ENCODE measurements at regions not wholly inside any gene's neighbourhood (a gene's known extent, or its start where the extent isn't known, plus 50 kb on each side); places are given as distances from the start of the nearest gene placed in this dataset.

- DNase-seq (ENCODE audit: low read depth): no peak
These were observed 123.3 kb upstream of the THY1 start for GRCh38 chr11:119545978-119546915.

DNA sequence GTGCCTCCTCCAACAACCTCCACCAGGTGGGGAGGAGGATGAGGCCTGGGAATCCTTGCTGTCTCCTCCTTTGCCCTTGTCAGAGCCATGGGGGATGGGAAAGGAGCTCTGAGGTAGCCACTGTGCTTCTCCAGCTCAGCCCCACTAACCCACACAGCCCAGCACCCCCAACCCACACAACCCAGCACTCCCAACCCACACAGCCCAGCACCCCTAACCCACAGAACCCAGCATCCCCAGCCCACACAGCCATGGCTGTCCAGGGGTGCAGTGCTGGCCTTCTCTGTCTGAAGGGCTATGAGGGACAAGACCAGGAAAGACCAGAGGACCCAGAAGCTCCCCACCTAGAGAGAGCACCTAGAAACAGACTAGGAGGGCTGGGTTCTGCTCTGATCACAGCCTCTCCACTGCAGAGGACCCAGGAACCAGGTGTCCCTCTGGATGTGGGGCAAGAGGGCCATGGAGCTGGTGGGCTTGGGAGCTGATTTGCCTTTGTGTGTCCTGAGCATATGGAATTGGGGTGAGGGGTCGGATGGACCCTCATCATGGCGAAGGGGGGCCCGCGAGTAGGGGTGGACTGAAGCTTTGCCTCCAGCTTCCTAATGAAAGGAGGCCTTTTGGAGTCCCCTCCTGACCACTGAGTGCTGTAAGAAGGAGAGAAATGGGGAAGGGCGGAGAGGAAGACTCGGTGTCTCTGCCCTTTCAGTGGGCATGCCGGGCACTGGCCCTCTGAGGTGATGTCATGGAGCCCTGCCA lies 117.6 kb upstream of the THY1 start:
- no peak for DNase-seq (ENCODE audit: low read depth)

DNA sequence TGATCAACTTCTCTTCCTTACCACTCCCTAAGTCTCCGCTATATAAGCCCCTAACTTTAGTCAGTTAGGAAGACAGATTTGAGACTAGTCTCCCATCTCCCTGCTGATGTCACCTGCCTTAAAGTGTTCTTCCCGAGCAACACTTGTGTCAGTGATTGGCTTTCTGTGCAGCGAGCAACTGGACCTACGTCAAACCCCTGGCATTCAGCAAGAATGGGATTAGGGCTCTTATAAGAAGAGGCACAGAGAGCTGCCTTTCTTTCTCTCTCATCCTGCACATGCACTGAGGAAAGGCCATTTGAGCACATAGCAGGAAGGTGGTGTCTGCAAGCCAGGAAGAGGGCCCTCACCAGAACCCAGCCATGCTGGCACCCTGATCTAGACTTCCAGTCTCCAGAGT lies 116.6 kb upstream of the THY1 start:
- DNase-seq (ENCODE audit: low read depth): no peak

- DNase-seq (ENCODE audit: low read depth): no peak
These were observed 115.8 kb upstream of the THY1 start for GRCh38 chr11:119538753-119539152.

DNA sequence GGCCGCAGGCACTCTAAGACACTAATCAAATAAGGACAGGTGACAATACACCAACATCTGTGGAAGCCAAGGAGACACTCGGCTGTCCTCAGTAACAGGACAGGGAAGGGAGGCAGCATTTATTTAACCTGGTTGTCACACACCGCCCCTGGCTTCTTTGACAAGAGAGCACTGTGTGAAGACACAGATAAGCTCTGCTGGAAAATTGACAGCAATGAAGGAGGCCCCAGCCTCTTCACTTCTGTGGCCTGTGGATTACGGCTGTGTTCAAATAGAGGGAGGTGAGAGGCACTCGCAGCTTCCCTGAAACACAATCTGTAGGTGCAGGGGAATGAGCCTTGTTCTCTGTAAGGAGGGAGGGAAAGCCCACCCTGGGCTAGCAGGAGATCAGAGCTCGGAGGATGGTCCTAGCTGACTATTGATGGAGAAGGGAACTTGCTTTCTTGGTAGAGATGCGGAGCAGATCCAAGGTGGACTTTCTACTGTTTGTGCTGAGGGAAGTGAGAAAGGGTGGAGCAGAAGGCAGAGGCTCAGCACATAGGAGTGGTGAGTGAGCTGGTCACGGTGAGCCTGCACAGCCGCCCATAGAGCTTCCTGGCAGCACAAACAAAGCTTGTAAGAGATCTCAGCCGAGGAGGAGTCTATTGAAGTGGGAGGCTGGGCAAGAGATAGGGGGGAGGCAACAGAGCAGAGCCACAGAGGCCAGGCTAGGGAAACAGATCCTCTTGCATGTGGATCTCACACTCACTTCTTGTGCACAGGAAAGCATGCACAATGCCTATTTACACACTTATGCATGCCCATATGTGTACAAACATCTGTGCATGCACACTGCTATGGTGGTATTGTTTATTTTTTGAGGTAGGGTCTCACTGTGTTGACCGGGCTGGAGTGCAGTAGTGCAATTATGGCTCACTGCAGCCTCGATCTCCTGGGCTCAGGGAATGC lies 114.6 kb upstream of the THY1 start:
- no peak for DNase-seq (ENCODE audit: low read depth)

DNA sequence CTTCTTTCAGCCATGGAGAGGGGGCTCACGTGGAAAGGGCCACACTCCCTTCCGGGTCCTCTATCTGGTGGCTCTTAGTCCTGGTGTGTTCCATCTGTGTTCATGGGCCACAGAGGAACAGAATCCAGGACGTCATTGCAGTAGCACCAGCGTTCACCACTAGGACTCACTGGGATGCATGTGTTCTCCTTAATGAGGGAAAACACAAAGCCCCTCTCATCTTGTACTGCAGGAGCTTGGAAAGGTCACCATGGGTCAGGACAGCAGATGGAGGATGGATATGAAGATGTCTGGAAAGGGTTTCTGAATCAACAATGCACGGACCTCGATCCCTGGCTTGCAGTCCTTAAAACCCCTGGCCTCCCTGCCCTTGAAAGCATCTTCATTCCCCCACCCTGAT lies 113.8 kb upstream of the THY1 start:
- DNase-seq (ENCODE audit: low read depth): no peak

- DNase-seq (ENCODE audit: low read depth): peak; percentile 42
These were observed 111.2 kb upstream of the THY1 start for GRCh38 chr11:119533921-119534736.

GRCh38 chr11:119533462-119533861 lies 110.5 kb upstream of the THY1 start:
- DNase-seq (ENCODE audit: low read depth): no peak

DNA sequence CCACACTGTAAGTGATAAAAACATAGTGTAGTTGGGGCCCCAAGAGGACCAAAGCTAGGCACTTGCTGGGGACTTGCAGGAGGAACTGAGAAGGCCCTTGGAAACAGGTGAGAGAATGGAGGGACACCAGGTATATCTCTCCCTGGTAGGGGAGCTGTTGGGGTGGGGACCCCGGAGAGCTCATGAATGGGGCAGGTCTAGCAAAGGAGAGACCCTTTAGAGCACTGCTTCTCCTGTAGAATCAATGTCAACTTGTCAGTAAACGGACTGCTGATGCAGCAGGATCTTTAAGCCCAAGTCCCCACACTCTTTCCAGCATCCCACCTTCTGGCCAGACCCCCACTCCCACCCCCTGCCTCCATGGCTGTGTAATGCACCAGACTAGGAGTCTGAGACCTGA lies 109.6 kb upstream of the THY1 start:
- no peak for DNase-seq (ENCODE audit: low read depth)

GRCh38 chr11:119531623-119532022 lies 108.7 kb upstream of the THY1 start:
- no peak for DNase-seq (ENCODE audit: low read depth)

DNA sequence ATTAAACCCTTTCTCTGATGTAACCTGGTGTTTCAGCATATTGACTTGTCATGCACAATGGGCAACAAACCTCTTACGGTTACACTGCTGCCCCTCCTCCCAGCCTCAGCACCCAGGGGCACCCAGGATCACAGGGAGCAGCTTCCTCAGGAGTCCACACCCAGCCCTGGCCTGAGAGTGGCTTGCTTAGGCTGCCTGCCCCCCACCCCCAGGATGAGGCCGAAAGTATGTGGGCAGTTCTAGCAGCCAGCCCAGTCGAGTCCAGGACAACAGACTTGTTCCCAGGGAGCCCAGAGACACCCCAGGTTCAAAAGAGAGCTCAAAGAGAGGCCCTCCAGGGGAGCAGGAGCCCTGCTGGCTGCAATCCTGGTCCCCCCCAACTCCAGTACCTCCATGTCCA lies 108.1 kb upstream of the THY1 start:
- no peak for DNase-seq (ENCODE audit: low read depth)

DNA sequence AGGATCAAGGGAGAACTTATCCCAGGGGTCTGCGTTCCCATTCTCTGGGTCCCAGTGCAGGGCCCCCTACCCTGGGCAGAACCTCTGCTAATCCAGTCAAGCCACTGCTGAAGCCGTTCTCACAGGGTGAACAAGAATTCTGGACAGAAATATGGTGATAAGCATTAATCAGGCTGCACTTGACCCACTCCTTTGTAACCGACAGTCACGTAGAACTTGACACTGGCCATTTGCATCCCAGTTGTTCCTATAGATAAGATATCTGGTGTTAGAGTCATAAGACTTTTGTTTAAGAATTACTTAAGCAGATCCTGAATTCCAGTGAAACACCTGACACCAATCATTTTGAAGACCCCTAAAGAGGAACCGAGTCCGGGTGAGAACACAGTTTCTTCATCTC lies 107.5 kb upstream of the THY1 start:
- no peak for DNase-seq (ENCODE audit: low read depth)

DNA sequence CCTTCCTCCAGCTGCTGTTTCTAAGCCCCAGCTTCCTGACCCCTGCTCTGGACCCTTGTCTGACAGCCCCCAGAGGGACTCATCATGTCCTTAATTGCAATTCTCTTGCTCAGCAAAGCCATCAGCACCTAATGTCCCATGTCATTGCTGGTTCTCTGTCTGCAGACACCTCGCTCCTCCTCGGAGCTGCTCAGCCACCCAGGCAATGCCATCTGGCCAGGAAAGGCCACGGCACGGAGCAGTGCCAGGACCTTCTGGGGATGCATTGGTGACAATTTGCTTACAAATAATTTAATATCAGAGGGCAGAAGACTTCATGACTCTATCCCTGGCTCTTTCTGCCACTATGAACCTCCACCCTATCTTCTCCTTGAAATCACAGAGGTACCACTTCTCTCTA lies 107.0 kb upstream of the THY1 start:
- no peak for DNase-seq (ENCODE audit: low read depth)

- DNase-seq (ENCODE audit: low read depth): no peak
These were observed 106.3 kb upstream of the THY1 start for GRCh38 chr11:119529063-119529845.

- no peak for DNase-seq (ENCODE audit: low read depth)
These were observed 102.9 kb upstream of the THY1 start for GRCh38 chr11:119525867-119526196.

DNA sequence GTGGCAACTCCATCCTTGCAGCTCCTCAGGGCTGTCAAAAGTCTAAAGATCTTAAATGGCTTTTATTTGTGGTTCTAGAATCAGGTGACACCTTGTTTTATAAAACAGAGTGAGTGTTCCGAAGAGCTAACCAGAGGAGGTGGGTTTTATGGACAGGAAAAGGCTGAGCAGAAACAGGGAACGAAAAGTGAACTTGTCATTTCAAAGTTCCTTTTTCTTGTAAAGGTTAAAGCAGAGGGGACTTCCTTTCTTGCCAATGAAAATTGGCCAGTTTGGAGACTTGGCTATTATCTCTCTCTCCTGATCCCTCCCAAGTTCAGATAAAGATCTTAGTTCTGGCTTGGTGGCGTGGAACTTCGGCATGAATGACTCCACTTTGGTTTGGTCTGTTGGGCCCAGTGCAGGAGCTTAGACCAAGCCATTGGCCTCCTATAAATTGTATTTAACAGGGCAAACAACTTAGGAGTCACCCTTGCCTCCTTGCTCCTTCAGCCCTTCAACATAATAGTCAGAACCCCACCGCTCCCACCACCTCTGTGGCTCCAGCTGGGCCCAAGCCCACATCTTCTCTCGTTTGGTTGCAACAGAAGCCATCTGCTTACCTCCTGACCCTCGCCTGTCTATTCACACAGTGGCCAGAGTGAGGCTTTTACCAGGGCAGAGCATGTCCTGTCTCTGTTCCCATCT lies 102.4 kb upstream of the THY1 start:
- no peak for DNase-seq (ENCODE audit: low read depth)

DNA sequence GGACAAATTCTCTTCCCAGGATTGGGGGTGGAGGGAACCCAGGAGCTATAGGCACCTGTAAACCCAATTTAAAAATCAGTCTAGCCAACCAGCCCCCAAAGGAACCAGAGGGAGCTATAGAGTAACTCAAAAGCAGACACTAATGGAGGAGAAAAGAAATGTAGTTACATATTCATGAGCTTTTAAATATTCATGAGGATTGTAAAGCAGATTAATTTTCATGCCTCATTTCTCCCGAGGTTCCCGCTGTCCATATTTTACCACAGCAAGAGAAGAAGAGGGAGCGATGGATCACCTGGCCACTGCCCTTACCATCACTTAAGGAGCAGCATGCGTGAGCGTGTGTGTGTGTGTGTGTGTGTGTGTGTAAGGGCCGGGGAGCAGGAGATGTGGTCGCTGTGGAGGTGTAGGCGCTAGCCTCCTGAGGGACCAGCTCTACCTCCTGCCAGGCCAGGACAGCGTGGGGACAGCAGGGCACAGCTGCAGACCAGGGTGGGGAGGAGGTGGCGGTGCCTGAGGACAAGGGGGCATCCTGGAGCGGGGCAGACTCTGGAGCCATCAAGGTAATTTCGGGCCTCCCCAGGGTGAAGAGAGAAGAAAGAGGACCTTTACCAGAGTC lies 100.7 kb upstream of the THY1 start:
- DNase-seq (ENCODE audit: low read depth): no peak

DNA sequence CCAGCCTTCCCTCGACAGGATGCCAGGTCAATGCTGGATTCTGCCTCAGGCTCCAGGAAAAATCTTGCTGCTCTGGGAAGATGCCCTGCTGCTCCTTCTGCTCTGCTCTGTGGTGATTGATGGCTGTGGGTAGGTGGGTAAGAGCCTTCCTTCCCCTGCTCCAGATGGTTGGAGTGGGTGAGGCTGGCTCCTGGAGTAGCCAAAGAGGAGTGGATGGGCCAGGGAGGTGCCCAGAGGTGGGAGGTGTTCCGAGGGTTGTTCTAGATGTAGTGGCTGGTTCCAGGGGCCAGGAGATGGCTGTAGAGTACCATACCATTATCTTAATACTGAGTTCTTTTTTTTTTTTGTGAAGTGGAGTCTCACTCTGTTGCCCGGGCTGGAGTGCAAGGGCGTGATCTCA lies 99.6 kb upstream of the THY1 start:
- no peak for DNase-seq (ENCODE audit: low read depth)

- DNase-seq (ENCODE audit: low read depth): no peak
These were observed 98.6 kb upstream of the THY1 start for GRCh38 chr11:119521551-119521950.

DNA sequence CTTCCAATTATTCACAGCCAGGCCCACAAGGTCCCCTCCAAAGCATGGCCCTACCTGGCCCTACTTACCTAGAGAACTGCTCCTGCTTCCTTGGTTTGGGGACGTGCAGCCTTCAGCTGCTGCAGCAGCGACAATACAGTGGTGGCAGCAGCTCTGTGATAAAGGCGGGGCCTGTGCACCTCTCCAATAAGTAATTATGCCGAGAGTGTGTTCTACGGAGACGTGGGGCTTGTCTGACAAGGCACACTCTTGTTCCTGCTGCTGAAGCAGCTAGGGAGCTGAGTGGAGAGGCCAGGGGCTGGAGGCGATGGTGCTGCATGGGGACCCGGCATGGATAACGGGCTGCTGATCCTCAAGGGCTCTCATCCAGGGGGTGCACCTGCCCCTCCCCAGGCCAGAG lies 98.0 kb upstream of the THY1 start:
- no peak for DNase-seq (ENCODE audit: low read depth)

Data from activated T-cell treated with anti-CD3 and anti-CD28 coated beads for 24 hours (primary cell).